ENCODE measurements at regions not wholly inside any gene's neighbourhood (a gene's known extent, or its start where the extent isn't known, plus 50 kb on each side); places are given as distances from the start of the nearest gene placed in this dataset.
A peak's percentile ranks its signal among the peaks of the same experiment; 100 is the strongest.

GRCh38 chr1:229874136-229874535 lies 192.9 kb upstream of the GALNT2 start:
- Histone ChIP-seq H3K36me3 (no peaks in the 10 kb centered on the region), H3K27me3 (no peaks in the 10 kb centered on the region), H3K27ac (no peak overlapping the region), H3K9me3 (no peaks in the 10 kb centered on the region), H3K4me1 (no peaks in the 10 kb centered on the region), H3K4me3 (no peak overlapping the region)
- TF ChIP-seq CTCF (IDR thresholded peaks at IDR 0.05) (no peak), POLR2A (IDR thresholded peaks at IDR 0.05) (no peak), POLR2AphosphoS5 (IDR thresholded peaks at IDR 0.05) (no peak)
- intact Hi-C loops (cut with DNase I; ENCODE audit: low total_unique reads) = no loop called here
- no peak for DNase-seq (ENCODE audit: low spot score in 2 of 2)

- Histone ChIP-seq H3K27me3 (no peaks in the 10 kb centered on the region), H3K4me3 (no peak overlapping the region), H3K27ac (no peak overlapping the region), H3K4me1 (no peaks in the 10 kb centered on the region), H3K9me3 (no peaks in the 10 kb centered on the region), H3K36me3 (no peaks in the 10 kb centered on the region)
- no peak for DNase-seq (ENCODE audit: low spot score in 2 of 2)
- TF ChIP-seq CTCF (IDR thresholded peaks at IDR 0.05) (no peak), POLR2A (IDR thresholded peaks at IDR 0.05) (no peak), POLR2AphosphoS5 (IDR thresholded peaks at IDR 0.05) (no peak)
- intact Hi-C loops (cut with DNase I; ENCODE audit: low total_unique reads) = no loop called here
Measured at GRCh38 chr1:229874609-229875008, 192.4 kb upstream of the GALNT2 start.

- Histone ChIP-seq H3K4me1 (no peaks in the 10 kb centered on the region), H3K27me3 (no peaks in the 10 kb centered on the region), H3K27ac (no peak overlapping the region), H3K4me3 (no peak overlapping the region), H3K36me3 (no peaks in the 10 kb centered on the region), H3K9me3 (no peaks in the 10 kb centered on the region)
- no peak for TF ChIP-seq CTCF (IDR thresholded peaks at IDR 0.05)
- TF ChIP-seq POLR2A (IDR thresholded peaks at IDR 0.05) = no peak
- TF ChIP-seq POLR2AphosphoS5 (IDR thresholded peaks at IDR 0.05) = no peak
- intact Hi-C loops (cut with DNase I; ENCODE audit: low total_unique reads) = no loop called here
- DNase-seq (ENCODE audit: low spot score in 2 of 2) = no peak
Measured at GRCh38 chr1:229875086-229875485, 192.0 kb upstream of the GALNT2 start.

- intact Hi-C loops (cut with DNase I; ENCODE audit: low total_unique reads) = no loop called here
- no peak overlapping the region for H3K4me3 ChIP-seq
- peaks cover 0 to 15% of the 10 kb centered on the region in 2 donors for H3K27me3 ChIP-seq
- no peak for DNase-seq (ENCODE audit: low spot score in 2 of 2)
- H3K4me1 ChIP-seq = no peaks in the 10 kb centered on the region
- no peaks in the 10 kb centered on the region for H3K9me3 ChIP-seq
- TF ChIP-seq POLR2A (IDR thresholded peaks at IDR 0.05) (no peak), CTCF (IDR thresholded peaks at IDR 0.05) (no peak), POLR2AphosphoS5 (IDR thresholded peaks at IDR 0.05) (no peak)
- no peaks in the 10 kb centered on the region for H3K36me3 ChIP-seq
- H3K27ac ChIP-seq = no peak overlapping the region
Measured at GRCh38 chr1:229879746-229880145, 187.3 kb upstream of the GALNT2 start.

GRCh38 chr1:229880271-229881170 lies 186.5 kb upstream of the GALNT2 start:
- H3K27ac ChIP-seq = no peak overlapping the region
- no peak for TF ChIP-seq POLR2AphosphoS5 (IDR thresholded peaks at IDR 0.05)
- TF ChIP-seq POLR2A (IDR thresholded peaks at IDR 0.05) = no peak
- no peak for TF ChIP-seq CTCF (IDR thresholded peaks at IDR 0.05)
- H3K27me3 ChIP-seq = peaks cover 0 to 15% of the 10 kb centered on the region in 2 donors
- DNase-seq (ENCODE audit: low spot score in 2 of 2) = peak in 1 of 2 donors; percentile 4
- no peak overlapping the region for H3K4me3 ChIP-seq
- H3K4me1 ChIP-seq = no peaks in the 10 kb centered on the region
- H3K36me3 ChIP-seq = no peaks in the 10 kb centered on the region
- intact Hi-C loops (cut with DNase I; ENCODE audit: low total_unique reads) = no loop called here
- no peaks in the 10 kb centered on the region for H3K9me3 ChIP-seq
